GM19468 (cell line): ENCODE measurements at regions not wholly inside any gene's neighbourhood (a gene's known extent, or its start where the extent isn't known, plus 50 kb on each side); places are given as distances from the start of the nearest gene placed in this dataset.

Experiments used
- ATAC-seq: cut with Tn5 transposase; IDR thresholded peaks from one replicate; pipeline ENCODE4 v1.9.1; 2021; ENCODE audit warnings: mild to moderate bottlenecking, moderate library complexity, moderate number of reproducible peaks; ENCODE audit not compliant: unreplicated experiment; ENCODE audit errors: extremely low read depth

- no peak for ATAC-seq
Measured at GRCh38 chr15:46170326-46170725, 535.5 kb downstream of the SQOR start.

GRCh38 chr15:46174122-46174521 is 539.3 kb downstream of the SQOR start:
- no peak for ATAC-seq

DNA sequence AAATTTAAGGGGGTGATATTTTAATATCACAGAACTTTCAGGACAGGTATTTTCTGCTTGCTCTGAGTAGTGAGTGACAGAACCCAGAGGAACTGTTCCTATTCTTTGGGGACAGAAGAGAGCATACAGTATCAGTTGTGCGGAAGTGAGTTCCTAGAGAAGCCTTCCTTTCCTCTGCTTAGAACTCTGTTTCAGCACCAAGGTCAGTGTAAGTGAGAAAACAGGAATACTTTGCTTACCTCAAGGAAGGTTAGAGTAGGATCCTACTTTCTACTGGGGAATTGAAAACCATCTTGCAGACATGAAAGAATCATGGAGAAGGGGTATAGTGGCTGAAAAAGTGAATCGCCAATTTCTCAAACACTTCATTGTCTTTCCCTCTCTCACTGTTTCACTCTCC is 542.4 kb downstream of the SQOR start:
- ATAC-seq: no peak

DNA sequence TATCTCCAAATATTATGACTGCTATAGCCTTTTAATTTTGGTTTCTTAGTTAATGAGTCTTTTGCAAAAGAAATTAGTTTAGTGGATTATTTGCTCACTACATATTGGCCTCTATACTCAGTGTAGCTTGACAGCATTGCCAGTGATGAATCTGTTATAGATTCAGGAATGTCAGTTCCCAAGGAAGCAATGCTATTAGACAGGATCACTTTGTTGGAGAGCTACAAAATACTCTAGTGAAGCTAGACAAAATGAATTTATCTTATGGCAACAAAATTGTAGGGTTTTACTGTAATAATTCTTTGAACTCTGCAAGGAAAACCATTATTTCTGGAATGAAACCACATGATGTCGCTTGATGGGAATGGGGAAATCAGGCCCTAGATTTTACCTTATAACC is 543.3 kb downstream of the SQOR start:
- ATAC-seq: no peak

DNA sequence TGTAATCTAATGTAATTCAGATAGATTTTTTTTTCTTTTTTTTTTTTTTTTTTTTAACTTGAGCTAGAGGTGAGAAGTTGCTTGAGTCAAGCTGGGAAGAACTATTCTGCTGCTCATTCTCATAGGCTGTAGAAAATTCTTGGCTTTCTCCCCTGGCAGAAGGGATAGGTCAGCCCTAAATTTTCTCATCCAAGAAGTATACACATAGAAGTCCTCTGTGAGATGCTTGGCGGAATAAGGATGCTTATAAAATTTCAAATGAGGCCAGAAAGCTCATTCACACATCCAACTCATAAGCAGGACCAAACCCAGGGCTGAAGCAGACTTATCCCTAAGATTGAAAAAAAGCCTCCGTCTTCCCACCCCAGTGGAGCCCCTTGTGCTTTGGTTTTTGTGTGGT is 572.5 kb downstream of the SQOR start:
- ATAC-seq: no peak

- ATAC-seq: no peak
Measured at GRCh38 chr15:46213551-46213950, 578.7 kb downstream of the SQOR start.

DNA sequence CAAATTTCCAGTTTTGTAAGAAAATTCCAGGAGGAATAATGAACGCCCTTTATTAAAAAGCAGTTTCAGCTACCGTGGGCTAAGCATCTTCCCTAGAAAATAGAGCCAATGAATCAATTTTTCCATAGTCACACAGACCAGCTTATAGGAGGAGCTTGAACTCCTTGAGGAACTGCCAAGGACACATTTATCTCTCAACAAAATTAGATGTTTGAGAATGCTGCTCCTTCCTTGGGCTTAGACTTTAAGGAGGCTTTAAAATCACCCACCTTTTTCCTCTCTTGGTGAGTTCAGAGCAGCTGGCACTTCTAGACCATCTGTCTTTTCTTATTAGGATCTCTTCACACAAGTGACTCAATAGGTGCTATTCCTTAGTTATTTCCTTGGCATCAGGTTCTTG is 588.0 kb downstream of the SQOR start:
- ATAC-seq: no peak

DNA sequence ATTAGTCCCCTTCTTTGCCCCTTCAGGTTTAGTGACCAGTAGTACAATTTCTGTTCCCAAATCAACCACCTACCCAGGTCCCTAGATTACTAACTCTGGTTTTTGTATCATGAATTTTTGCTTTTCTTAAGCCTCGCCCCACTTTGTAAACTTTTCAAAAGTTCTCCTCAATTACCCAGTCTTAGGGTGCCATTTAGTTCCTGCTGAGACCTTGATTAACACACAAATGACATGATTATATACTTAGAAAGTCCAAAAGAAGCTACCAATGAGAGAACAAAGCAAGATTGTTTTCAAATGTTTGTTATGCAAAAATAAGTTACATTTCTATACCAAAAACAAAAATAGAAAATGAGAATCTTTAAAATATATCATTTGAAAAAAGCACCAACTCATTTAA is 594.4 kb downstream of the SQOR start:
- ATAC-seq: no peak

GRCh38 chr15:46231786-46232185 is 597.0 kb downstream of the SQOR start:
- no peak for ATAC-seq

GRCh38 chr15:46232471-46232870 is 597.6 kb downstream of the SQOR start:
- ATAC-seq: no peak

DNA sequence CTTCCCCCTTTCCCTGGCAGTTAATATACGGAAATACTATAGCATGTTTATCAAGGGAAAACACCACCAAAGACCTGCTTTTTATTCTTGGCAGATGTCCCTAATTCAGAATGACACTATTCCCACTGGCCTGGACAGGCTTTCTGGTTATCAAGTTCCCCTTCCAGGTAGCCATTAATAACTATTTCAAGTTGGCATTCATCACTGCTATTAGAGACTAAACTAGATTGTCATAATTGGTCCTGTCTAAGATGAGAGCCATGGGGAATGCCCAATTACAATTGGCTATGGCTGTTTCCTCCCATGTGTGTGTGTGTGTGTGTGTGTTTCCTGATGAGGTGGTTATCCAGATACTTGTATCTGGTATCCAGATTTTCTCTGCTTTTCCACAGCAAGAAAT is 608.1 kb downstream of the SQOR start:
- ATAC-seq: no peak

- ATAC-seq: no peak
Measured at GRCh38 chr15:46251903-46252302, 617.1 kb downstream of the SQOR start.

DNA sequence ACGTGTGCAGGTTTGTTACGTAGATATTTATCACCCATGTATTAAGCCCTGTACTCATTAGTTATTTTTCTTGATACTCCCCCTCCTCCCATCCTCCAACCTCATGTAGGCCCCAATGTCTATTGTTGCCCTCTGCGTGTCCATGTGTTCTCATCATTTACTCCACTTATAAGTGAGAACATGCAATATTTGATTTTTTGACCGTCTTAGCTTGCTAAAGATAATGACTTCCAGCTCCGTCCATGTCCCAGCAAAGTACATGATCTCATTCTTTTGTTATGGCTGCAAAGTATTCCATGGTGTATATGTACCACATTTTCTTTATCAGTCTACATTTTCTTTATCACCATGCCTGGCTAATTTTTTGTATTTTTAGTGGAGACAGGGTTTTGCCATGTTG is 623.2 kb downstream of the SQOR start:
- no peak for ATAC-seq

GRCh38 chr15:46260937-46261336 is 626.1 kb downstream of the SQOR start:
- no peak for ATAC-seq

GRCh38 chr15:46265664-46266347 is 631.0 kb downstream of the SQOR start:
- no peak for ATAC-seq

DNA sequence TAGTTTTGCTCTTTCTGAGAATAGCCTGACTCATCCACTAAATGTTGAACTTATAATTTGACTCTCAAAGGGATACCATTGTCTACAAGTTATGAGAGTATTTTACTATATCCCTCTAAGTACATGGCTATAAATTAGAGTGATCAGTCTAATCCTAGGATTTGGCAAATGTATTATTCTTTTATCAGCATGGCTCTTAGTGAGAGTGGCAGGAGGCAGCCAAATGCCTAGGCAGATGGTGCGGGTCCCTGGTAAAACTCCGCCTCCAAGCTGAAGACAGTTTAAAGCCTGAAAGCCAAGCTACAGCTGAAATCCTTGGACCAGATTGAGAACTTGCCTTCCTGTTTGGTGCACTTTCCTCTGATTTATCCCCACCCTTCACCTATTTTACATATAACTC is 631.8 kb downstream of the SQOR start:
- ATAC-seq: no peak

DNA sequence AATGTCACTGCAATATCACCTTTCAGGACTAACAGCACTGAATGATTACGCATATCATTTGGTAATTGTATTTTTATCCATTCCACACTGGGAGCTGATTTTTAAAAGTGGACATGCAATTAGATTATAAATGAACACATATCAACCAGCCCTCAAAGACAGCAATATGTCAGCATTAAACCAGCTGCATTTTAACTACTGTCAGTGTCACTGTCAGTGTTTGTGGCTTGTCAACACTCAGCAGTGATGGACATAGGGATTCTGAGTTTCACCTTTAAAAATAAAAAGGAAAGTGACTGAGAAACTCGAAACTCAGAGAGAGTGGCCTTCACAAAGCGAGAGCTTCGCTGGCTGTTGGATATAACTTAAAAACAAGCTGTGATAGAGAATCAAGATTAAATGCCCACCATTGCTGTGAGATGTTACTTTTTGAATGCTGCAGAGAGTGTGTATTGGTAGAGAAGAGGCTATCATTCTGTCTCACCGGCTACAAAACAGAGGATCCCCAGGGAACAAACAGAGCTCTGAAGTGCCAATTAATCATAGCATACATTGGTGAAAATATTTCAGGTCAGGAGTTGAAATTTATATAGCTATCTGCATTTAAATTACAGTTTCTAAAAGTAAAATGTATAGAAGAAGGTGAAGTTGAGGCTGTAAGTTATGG is 635.8 kb downstream of the SQOR start:
- no peak for ATAC-seq

- ATAC-seq: no peak
Measured at GRCh38 chr15:46275701-46276100, 640.9 kb downstream of the SQOR start.

DNA sequence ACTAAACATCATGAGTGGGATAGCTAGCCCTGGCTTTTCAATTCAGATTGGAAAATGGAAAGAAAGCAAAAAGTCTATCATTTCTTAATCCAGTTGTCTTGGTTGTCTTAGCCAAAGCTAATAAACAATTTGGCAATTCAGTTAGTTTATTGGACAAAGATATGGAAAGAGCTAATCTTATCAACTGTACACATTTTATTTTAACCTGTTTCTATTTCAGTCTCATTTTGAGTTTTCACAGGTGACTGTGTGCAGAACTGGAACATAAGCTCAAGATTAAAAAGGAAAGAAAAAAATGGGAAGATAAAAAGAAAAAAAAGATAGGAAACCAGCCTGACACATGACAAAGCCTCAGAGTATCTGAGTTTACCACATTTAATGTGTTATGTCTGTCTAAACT is 642.6 kb downstream of the SQOR start:
- ATAC-seq: no peak

- no peak for ATAC-seq
Measured at GRCh38 chr15:46278062-46278461, 643.2 kb downstream of the SQOR start.

- ATAC-seq: no peak
Measured at GRCh38 chr15:46278486-46279090, 643.8 kb downstream of the SQOR start.
